CD4-positive, alpha-beta T cell treated with Interleukin-2 at 100 ng/mL for 4 hours (primary cell): ENCODE measurements at regions not wholly inside any gene's neighbourhood (a gene's known extent, or its start where the extent isn't known, plus 50 kb on each side); places are given as distances from the start of the nearest gene placed in this dataset.
"Not testable (repeated sequence)": the region's sequence is repeated elsewhere in the genome, so short reads cannot be mapped to it uniquely, and the experiment has no call there.

ENCODE experiments used
- DNase-seq: peaks from one replicate; pipeline ENCODE4 v3.0.0-alpha.2; 2020; ENCODE audit warnings: low spot score

DNA sequence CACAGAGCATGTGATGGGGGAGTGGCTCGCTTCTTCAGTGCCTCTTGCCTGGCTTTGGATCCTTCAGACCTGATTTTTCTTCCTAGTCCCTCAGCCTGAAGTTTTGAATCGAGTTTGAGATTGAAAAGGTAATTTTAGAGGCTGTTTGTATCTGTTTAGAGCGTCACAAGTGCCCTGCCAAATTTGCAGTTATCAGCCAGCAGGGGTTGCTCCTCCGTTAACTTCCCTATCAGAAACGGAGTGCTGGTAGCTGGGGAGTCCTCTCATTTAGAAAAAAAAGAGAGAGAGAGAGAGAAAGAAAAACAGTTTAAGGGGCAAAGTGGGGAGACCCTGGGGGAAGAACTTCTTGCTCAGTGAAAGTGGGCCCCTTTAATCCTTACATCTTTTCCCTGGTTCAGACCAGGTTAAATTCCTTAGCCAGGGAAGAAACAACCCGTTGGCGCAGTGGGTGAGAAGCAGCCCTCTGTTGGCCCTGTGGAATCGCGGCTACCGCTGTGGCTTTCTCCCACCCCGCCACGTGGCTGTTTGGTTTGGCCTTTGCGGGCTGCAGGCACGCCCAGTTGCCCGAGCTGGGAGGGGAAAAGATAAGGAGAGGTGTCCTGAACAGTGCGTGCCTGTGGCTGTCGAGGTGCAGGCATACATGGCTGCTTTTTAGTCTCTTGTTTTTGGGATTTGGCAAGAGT lies 576.7 kb upstream of the ACO1 start:
- no peak for DNase-seq

DNA sequence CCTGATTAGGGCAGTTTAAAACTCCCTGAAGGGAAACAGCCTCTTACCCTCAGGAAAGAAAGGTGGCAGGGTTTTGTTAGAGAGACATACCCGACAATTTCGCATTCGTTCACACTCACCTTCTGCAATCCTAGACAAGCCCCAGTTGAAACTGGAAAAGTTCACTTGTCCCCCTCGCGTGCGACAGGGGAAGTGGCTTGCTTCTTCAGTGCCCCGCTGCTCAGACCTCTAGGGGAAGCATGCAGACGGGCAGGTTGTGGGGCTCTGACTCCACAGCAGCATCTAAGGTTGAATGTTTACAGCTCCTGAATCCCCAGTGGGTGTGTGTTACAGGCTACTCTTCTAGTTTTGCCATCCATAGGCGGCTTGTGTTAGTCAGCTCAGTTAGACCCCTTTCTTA lies 575.7 kb upstream of the ACO1 start:
- DNase-seq, result no peak

GRCh38 chr9:31820426-31820825 lies 564.0 kb upstream of the ACO1 start:
- DNase-seq, result no peak

DNA sequence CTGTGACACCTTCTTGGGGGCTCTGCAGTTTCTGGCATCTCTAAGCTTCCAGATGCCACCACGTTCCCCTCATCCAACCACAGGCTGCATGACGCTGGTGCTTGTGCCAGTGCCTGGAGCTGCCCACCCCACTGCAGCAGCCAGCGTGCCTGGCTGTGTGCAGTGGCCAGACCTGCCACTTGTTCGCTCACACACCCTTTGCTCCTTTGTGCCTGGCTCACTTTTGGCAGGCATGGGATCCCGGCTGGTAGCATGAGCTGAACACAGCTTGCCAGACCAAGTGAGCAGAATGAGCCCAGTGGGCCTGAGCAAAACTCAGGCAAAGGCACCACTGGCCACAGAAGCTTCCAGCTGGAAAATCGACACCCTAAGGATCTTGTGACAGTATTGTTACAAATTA lies 562.9 kb upstream of the ACO1 start:
- no peak for DNase-seq

DNA sequence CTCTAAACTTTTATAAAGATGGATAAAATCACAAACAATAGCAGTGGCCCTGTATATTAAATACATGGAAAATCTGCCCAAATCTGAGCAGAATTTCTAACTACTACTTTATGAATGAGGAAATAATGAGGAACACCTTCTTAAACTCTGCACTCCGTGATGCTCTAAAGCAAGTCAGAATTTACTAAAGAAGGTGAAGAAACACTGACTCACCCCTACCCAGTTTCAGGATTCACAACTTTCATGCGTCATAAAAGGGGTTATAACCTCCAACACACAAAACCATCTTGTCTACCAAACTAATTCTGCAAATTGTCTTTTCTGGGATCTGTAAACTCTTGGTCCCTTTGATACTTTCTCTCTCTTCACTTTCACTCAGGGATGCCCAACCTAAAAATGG lies 561.1 kb upstream of the ACO1 start:
- no peak for DNase-seq

DNA sequence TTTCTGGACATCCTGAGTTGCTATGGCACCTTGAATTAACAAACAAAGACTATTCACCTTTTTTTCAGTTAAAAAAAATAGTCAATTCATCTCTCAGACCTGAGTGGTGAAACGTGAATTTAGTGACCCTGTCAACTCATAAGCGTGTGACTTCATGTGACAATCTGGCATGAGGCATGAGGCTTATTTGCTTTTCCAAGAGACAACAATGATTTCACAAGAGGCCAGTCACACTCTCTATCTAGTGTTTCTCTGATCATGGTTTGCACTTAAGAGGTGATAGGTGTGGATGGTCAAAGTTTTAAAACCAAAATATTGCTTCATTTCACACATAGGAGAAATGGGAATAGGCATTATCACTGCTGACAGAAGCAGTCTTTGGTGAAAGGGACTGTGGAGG lies 559.6 kb upstream of the ACO1 start:
- no peak for DNase-seq

- DNase-seq, result no peak
Observed at GRCh38 chr9:31837211-31837610, 547.2 kb upstream of the ACO1 start.

DNA sequence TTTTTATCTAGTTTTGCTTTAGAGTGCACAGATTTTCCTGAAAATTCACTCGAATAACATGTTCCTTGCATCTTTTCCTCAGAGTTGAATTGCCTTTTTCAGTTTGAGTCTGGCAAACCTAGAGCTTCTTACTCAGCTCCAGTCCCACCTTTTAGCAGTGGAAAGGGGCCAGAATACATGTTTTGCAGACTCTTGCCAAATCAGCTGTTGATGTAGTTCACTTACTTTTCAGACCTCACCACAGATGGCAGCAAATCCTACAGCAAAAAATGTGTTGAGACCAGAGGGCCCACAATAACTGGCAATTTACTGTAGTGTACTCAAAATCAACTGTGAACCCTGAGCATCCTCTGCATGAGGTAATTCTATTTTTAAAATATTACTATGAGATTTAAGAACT lies 545.2 kb upstream of the ACO1 start:
- DNase-seq, result no peak

GRCh38 chr9:31840702-31841101 lies 543.7 kb upstream of the ACO1 start:
- DNase-seq, result no peak

GRCh38 chr9:31847963-31848362 lies 536.5 kb upstream of the ACO1 start:
- no peak for DNase-seq

DNA sequence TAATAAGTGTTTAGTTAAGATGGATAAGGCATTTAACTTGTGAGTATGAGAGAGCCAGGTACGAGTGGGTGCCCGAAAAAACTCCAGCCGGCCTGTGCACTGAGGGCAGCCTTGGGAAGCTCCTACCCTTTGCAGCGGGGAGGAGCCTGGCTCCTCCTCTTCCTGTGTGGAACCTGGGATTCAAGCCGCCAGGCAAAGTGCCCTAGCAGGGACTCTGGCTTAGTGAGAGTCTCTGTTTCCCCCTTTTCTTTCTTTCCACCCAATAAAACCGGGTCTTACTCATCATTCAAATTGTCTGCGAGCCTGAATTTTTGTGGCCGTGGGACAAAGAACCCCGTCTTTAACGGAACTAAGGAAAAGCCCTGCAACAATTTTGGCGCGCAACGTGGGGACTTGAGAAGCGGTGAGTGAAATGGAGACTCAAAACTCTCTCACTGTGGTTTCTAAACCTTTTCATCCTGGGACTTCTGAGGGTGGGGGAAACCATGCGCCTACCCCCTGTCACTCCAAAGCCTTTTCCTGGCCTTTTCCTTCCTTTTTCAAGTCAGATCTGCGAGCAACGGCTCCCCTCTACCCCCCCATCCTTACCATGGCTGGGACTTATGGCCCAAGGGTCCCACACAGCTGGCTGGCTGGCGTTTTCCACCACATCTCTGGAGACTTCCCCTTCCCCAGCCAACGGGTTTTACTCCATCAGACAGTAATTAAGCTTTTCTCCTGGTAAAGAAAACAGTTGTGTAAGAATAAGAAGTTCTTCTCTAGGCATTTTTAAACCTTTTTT lies 535.7 kb upstream of the ACO1 start:
- DNase-seq, result no peak

- DNase-seq, result no peak
Observed at GRCh38 chr9:31854187-31854586, 530.3 kb upstream of the ACO1 start.

GRCh38 chr9:31868830-31869229 lies 515.6 kb upstream of the ACO1 start:
- no peak for DNase-seq

DNA sequence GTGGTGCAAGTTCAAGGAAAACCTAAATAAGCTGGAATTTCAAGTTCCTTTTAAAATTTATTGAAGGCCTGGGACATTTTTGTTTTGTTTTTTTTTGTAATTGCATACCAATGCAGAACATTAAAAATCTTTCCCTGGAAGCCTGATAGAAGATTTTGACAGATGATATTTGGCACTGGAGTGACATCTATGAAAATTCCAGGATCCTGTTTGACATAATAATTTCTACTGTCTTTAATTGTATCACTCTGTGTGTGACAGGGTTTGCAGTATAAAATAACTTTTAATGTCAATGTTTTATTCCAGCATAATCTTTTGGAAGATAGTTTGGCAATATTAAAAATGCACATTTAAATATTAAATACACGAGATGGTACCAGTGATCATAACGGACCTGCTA lies 514.2 kb upstream of the ACO1 start:
- no peak for DNase-seq

DNA sequence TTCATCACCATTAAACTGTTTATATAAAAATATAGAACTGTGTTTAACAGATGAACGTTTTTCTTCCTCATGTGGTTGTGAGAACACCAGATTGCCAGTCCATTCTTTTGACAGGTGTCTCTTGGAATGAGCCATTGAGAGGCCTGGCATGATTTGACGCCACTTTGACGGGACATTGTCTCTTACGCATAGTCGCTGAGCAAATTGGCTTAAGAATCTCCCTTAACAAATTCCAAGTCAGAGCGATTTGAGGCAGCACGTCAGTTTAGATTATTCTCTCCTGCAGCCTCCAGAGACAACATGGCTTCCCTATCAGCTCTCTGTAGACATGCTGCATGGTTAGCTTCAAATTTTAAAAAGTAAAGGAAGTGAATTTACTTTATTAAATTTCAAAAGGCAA lies 510.7 kb upstream of the ACO1 start:
- DNase-seq, result no peak

DNA sequence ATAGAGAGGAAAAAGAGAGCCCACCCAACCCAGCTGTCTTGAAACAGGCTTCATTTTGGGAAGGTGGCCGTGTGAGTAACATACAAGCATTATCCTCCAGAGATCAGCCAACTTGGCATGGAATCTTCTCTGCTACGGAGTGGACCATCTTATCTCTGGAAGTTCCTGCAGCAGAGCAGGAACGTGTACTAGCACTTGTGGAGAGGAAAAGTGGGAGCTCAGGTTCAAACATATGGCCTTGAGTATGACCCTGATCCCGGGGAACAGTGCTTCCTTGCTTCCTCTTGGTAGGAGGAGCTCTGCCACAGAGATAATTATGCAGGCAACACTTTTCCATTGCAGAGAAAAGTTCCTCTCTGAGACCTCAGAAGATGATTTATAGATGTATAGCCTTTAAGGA lies 490.4 kb upstream of the ACO1 start:
- DNase-seq, result no peak

GRCh38 chr9:31908158-31908890 lies 476.1 kb upstream of the ACO1 start:
- DNase-seq, result no peak

DNA sequence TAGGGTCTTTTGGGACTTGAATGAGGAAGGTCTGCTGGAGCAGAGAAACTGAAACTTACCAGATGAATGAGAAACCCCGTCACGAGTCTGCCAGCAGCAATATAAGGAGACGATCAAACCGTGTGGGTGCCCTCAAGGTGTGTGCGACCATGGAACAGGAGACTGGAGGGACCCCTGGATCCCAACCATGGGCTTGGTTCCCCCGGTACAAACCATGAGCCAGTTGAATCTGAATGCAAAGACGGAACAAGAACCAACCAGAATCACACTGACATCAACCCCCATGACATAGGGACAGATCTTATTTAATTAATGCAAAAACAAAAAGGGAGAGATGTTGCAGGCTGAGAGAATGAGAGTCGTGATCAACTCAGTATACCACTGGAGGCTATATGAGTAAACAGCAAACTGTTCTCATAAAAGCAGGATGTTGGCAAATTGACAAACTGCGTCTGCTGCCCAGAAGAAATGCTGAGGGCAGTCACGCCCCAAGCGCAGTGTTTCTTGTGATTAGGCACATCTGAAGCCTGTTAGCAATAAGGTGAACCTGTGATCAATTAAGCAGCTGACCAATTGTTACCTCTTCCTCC lies 475.5 kb upstream of the ACO1 start:
- DNase-seq, result no peak

DNA sequence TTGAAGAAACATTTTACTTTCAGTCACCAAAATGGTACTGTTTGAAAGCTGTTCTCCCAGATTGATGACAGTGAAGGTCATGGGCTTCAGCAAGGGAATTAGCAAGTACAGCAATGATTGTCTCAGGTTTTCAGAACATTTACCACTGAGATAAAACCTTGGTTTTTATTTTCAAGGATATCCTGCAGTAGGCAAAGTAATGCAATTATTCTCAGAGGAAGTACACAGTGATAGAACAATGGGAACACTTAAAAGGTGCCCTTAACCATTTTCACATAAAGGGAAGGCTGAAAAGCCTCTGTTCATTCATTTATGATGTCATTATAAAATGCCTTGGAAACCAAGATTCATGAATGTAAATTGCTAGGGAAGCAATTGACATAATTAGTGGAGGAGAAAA lies 471.8 kb upstream of the ACO1 start:
- no peak for DNase-seq

DNA sequence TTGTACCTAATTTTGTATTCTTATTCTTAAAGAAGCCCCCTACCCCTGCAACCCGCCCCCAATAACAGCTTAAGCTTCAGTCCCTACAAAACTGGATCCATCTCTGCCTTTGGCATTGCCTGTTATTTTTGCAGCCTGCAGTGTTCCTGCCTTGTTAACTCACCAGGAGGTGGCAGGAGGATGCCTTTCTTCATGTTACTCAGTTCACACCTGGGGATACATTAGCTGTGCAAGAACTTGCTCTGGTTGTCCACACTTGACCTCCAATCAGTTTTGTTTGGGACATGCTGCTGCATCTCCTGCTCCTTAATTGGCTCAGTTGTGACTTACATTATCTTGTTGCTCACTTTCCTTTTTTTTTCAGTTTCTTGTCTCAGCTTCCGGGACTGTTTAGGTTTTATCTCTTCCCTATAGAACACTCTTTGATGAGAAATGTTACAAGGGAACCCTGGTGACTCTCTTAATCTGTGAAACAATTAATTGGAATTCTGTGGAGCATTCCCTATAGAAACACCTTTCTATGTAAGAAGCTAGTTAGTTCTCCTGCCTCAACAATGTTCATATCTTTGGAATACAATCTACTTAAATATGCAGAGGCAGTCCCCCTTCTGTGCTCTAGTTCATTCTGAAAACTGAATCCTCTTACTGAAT lies 467.7 kb upstream of the ACO1 start:
- no peak for DNase-seq

GRCh38 chr9:31937737-31938136 lies 446.7 kb upstream of the ACO1 start:
- DNase-seq, result not testable (repeated sequence)

DNA sequence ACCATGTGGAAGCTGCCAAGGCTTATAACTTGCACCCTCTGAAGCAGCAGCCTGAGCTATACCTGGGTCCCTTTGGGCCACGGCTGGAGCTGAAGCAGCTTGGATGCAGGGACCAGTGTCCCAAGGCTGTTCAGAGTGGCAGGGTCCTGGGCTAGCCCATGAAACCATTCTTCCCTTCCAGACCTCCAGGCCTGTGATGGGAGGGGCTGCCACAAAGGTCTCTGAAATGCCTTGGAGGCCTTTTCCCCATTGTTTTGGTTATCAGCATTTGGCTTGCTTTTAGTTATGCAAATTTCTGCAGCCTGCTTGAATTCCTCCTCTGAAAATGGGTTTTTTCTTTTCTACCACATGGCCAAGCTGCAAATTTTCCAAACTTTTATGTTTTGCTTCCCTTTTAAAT lies 433.7 kb upstream of the ACO1 start:
- DNase-seq, result no peak
